Glutamatergic neuron (in vitro differentiated cells): ENCODE measurements at regions not wholly inside any gene's neighbourhood (a gene's known extent, or its start where the extent isn't known, plus 50 kb on each side); places are given as distances from the start of the nearest gene placed in this dataset.

ENCODE experiments used
- DNase-seq: peaks from one replicate; pipeline ENCODE4 v3.0.0; 2022
- H3K27ac Mint-ChIP-seq: one replicate; pipeline ENCODE4 v1.8.0; 2020; ENCODE audit warnings: mild to moderate bottlenecking, mixed read lengths, inconsistent platforms; ENCODE audit not compliant: unreplicated experiment
- H3K27me3 Mint-ChIP-seq: one replicate; pipeline ENCODE4 v1.8.0; 2020; ENCODE audit warnings: mild to moderate bottlenecking, moderate library complexity, mixed read lengths, inconsistent platforms; ENCODE audit not compliant: unreplicated experiment
- H3K36me3 Mint-ChIP-seq: one replicate; pipeline ENCODE4 v1.8.0; 2020; ENCODE audit warnings: mild to moderate bottlenecking, mixed read lengths, inconsistent platforms; ENCODE audit not compliant: unreplicated experiment
- H3K4me1 Mint-ChIP-seq: one replicate; pipeline ENCODE4 v1.8.0; 2020; ENCODE audit warnings: mild to moderate bottlenecking, low read depth, mixed read lengths, inconsistent platforms; ENCODE audit not compliant: unreplicated experiment
- H3K4me3 Mint-ChIP-seq: one replicate; pipeline ENCODE4 v1.8.0; 2020; ENCODE audit warnings: mild to moderate bottlenecking, mixed read lengths, inconsistent platforms; ENCODE audit not compliant: unreplicated experiment
- H3K9me3 Mint-ChIP-seq: one replicate; pipeline ENCODE4 v1.8.0; 2020; ENCODE audit warnings: mild to moderate bottlenecking, moderate library complexity, mixed read lengths, inconsistent platforms; ENCODE audit not compliant: unreplicated experiment
- TF ChIP-seq, protein P1 (sequence below): fragments of 200-600 bp; sonication (generic); IDR thresholded peaks from one replicate; pipeline ENCODE4 v1.5.0; 2021; ENCODE audit not compliant: partially characterized antibody, unreplicated experiment

DNA sequence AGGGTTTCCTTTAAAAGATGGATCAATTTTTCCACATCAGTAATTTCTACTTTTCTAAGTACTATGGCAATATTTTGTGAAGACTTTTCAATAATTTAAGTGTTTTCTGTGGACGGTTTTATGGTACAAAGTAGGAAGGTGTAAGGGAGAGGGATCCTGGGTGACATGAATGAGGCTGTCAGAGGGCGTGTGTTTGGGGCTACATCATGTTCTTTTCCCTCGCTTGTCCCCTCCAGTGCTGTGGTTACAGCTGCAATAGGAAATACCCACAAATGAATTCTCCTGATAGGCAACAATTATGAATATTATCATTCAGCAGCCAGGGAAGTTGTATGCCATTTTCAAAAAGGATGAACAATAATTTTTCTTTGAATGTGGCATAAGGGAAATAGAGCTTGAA, 83.8 kb downstream of the CAVIN4 start:
- H3K4me3 Mint-ChIP-seq, result no peak overlapping the region
- no peaks in the 10 kb centered on the region for H3K4me1 Mint-ChIP-seq
- peaks cover 7% of the 10 kb centered on the region for H3K9me3 Mint-ChIP-seq
- TF ChIP-seq, protein P1, sequence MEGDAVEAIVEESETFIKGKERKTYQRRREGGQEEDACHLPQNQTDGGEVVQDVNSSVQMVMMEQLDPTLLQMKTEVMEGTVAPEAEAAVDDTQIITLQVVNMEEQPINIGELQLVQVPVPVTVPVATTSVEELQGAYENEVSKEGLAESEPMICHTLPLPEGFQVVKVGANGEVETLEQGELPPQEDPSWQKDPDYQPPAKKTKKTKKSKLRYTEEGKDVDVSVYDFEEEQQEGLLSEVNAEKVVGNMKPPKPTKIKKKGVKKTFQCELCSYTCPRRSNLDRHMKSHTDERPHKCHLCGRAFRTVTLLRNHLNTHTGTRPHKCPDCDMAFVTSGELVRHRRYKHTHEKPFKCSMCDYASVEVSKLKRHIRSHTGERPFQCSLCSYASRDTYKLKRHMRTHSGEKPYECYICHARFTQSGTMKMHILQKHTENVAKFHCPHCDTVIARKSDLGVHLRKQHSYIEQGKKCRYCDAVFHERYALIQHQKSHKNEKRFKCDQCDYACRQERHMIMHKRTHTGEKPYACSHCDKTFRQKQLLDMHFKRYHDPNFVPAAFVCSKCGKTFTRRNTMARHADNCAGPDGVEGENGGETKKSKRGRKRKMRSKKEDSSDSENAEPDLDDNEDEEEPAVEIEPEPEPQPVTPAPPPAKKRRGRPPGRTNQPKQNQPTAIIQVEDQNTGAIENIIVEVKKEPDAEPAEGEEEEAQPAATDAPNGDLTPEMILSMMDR, result no peak
- H3K27me3 Mint-ChIP-seq, result no peaks in the 10 kb centered on the region
- peaks cover 22% of the 10 kb centered on the region for H3K36me3 Mint-ChIP-seq
- DNase-seq, result no peak
- H3K27ac Mint-ChIP-seq, result no peak overlapping the region

DNA sequence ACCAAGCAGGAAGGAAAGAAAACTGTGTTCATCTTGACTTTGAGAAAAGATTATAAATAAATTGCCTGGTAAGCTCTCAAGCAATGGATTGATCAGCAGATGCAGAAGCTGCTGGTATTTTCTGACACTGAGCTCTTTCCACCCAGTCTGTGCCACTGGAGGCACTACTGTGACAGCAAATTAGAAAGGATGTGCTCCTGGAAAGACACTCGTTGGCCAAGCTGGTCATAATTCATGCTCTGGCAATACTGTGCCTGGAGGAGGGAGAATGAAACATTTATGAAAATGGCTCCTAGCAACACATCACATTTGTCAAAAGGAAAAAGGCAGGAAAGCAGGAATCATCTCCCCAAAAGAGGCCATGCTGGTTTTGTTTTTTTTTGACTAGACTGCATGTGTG, 84.2 kb downstream of the CAVIN4 start:
- H3K9me3 Mint-ChIP-seq, result peaks cover 7% of the 10 kb centered on the region
- no peaks in the 10 kb centered on the region for H3K4me1 Mint-ChIP-seq
- DNase-seq, result no peak
- no peaks in the 10 kb centered on the region for H3K27me3 Mint-ChIP-seq
- H3K27ac Mint-ChIP-seq, result no peak overlapping the region
- TF ChIP-seq, protein P1, result no peak
- peaks cover 22% of the 10 kb centered on the region for H3K36me3 Mint-ChIP-seq
- no peak overlapping the region for H3K4me3 Mint-ChIP-seq

DNA sequence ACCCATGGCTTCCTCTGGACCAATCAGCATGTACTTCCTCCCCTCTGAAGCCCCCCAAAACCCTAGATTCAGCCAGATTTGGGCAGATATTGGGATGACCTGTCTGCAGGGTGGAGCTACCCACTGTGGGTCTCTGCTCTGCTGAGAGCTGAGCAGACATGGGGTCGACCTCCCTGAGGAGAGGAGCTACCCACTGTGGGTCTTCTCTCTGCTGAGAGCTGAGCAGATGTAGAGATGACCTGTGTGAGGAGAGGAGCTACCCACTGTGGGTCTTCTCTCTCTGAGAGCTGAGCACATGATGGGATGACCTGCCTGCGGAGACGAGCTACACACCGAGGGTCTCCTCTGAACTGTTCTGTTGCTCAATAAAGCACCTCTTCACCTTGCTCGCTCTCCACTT, 89.6 kb downstream of the CAVIN4 start:
- Mint-ChIP-seq H3K27ac (no peak overlapping the region), H3K9me3 (peaks cover 6% of the 10 kb centered on the region), H3K4me1 (peaks cover 1% of the 10 kb centered on the region), H3K27me3 (no peaks in the 10 kb centered on the region), H3K4me3 (no peak overlapping the region), H3K36me3 (peaks cover 10% of the 10 kb centered on the region)
- TF ChIP-seq, protein P1, result no peak
- no peak for DNase-seq

DNA sequence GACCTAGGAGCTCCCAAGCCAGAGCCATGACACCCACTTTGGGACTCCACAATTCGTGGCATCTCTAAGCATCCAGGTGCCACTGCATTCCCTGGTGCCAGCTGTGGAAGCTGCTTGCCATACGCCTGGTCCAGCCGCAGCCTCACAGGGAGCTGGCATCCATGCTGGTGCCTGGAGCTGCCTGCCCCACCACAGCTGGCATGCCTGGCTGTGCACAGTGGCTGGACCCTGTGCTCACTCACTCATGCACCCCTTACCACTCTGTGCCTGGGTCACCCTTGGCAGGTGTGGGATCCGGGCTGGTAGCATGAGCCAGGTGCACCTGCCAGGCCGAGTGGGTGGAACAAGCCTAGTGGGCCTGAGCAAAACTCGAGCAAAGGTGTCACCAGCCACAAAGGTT, 90.1 kb downstream of the CAVIN4 start:
- peaks cover 6% of the 10 kb centered on the region for H3K9me3 Mint-ChIP-seq
- DNase-seq, result no peak
- H3K27ac Mint-ChIP-seq, result no peak overlapping the region
- H3K36me3 Mint-ChIP-seq, result peaks cover 10% of the 10 kb centered on the region
- TF ChIP-seq, protein P1, result no peak
- H3K27me3 Mint-ChIP-seq, result no peaks in the 10 kb centered on the region
- H3K4me3 Mint-ChIP-seq, result no peak overlapping the region
- peaks cover 1% of the 10 kb centered on the region for H3K4me1 Mint-ChIP-seq

DNA sequence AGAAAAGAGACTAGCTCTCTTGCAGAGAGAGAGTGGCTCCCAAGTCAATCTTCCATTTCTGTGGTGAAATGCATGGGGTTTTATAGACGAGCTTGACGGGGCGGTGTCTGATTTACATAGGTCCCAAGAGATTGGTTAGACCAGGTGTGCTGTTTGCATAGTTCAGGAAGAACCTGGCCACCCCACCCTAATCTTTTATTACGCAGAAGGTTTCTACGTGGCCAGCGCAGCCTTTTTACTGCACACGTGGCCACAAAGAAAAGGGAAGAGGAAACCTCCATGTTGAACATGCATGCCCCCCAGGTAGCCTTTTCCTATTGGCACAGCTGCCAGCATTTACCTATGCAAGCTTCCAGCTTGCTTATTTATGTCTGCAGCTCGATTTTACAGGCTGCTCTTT, 92.1 kb downstream of the CAVIN4 start:
- DNase-seq, result no peak
- Mint-ChIP-seq H3K27ac (no peak overlapping the region), H3K27me3 (no peaks in the 10 kb centered on the region)

More for the DNA sequence above, 92.1 kb downstream of the CAVIN4 start:
- H3K9me3 Mint-ChIP-seq, result peaks cover 6% of the 10 kb centered on the region
- TF ChIP-seq, protein P1, result no peak
- H3K4me1 Mint-ChIP-seq, result peaks cover 1% of the 10 kb centered on the region
- peaks cover 10% of the 10 kb centered on the region for H3K36me3 Mint-ChIP-seq
- H3K4me3 Mint-ChIP-seq, result no peak overlapping the region
